ENCODE measurements at regions not wholly inside any gene's neighbourhood (a gene's known extent, or its start where the extent isn't known, plus 50 kb on each side); places are given as distances from the start of the nearest gene placed in this dataset.

GRCh38 chr16:54207837-54208236 lies 78.8 kb downstream of the IRX3 start:
- DNase-seq (ENCODE audit: low read depth in 1 of 2, low spot score in 2 of 2): no peak
- Histone ChIP-seq H3K27ac (ENCODE audit: low read depth, low read length) (no peak overlapping the region), H3K9ac (replicated peaks in 1 of 4; ENCODE audit: extremely low read depth in 1 of 4, low read depth in 3 of 4, low read length in 3 of 4) (no peak overlapping the region), H2BK20ac (ENCODE audit: low read length) (no peak overlapping the region), H3K79me2 (ENCODE audit: control insufficient read depth in 1 of 2, insufficient read depth in 2 of 2, low read length in 2 of 2) (no peaks in the 10 kb centered on the region), H4K8ac (ENCODE audit: extremely low read depth, insufficient read depth, low read length) (no peak overlapping the region), H2AK5ac (ENCODE audit: low read depth, low read length) (no peak overlapping the region), H3K18ac (ENCODE audit: extremely low read depth, low read length) (no peak overlapping the region), H2BK15ac (ENCODE audit: low read length) (no peak overlapping the region), H3K4ac (replicated peaks; ENCODE audit: insufficient read length, low read depth, low read length) (no peak overlapping the region), H2BK120ac (replicated peaks; ENCODE audit: low read depth, low read length) (no peak overlapping the region), H3K14ac (ENCODE audit: insufficient read length) (no peak overlapping the region), H3K9me3 (ENCODE audit: insufficient read depth in 2 of 2, low read depth in 1 of 2, low read length in 1 of 2) (no peaks in the 10 kb centered on the region), H4K20me1 (replicated peaks in 1 of 2; ENCODE audit: control insufficient read depth in 1 of 2, insufficient read depth in 2 of 2, low read length in 2 of 2) (no peaks in the 10 kb centered on the region), H3K36me3 (ENCODE audit: control insufficient read depth in 2 of 4, insufficient read depth in 4 of 4, low read length in 3 of 4) (no peaks in the 10 kb centered on the region), H4K5ac (ENCODE audit: insufficient read length, low read depth, low read length) (no peak overlapping the region), H3K4me3 (ENCODE audit: extremely low read depth in 1 of 4, insufficient read depth in 2 of 4, low read depth in 3 of 4, low read length in 4 of 4) (no peak overlapping the region), H3K23ac (ENCODE audit: insufficient read length) (no peak overlapping the region), H3K56ac (replicated peaks; ENCODE audit: insufficient read length, low read depth, low read length) (no peak overlapping the region), H3K79me1 (ENCODE audit: low read depth, low read length) (no peaks in the 10 kb centered on the region), H2AFZ (ENCODE audit: low read length) (no peak overlapping the region), H3K23me2 (ENCODE audit: low read depth, low read length) (no peaks in the 10 kb centered on the region), H3K4me2 (ENCODE audit: insufficient read depth in 1 of 2, low read depth in 2 of 2, low read length in 2 of 2) (no peak overlapping the region), H2BK12ac (ENCODE audit: low read depth, low read length) (no peak overlapping the region), H3K27me3 (replicated peaks in 1 of 4; ENCODE audit: control insufficient read depth in 3 of 4, extremely low read depth in 1 of 4, insufficient read depth in 3 of 4, low read length in 3 of 4) (no peaks in the 10 kb centered on the region), H4K91ac (replicated peaks; ENCODE audit: insufficient read length, low read length) (no peak overlapping the region), H2BK5ac (ENCODE audit: low read depth, low read length) (no peak overlapping the region), H3K4me1 (replicated peaks in 1 of 4; ENCODE audit: control insufficient read depth in 3 of 4, insufficient read depth in 4 of 4, low read length in 3 of 4) (no peaks in the 10 kb centered on the region)
- 87% methylated on average over 15 of the region's 15 CpGs; no CpG with 5 or more reads in 1 of the 2 experiments for WGBS, 2 experiments (ENCODE audit: extremely low coverage in 1 of 2, insufficient coverage in 1 of 2, insufficient read length in 1 of 2, insufficient replicate concordance in 2 of 2, low coverage in 1 of 2, low lambda C conversion rate in 2 of 2, missing lambda C conversion rate in 1 of 2)
- ChIA-PET POLR2A (ENCODE audit: partially characterized antibody) (no interaction called here), CTCF (ENCODE audit: partially characterized antibody) (interaction anchor here (1.0 kb wide), 1 partner anchor 23 kb away, joined by 4 read pairs; no protein-coding TSS in a partner anchor)
- no peak for FAIRE-seq
- TF ChIP-seq E2F6 (IDR thresholded peaks at IDR 0.05): no peak
- 0 out of 2 replicates have a peak, but pooled peaks have one; percentile 15 for TF ChIP-seq MAFK (IDR thresholded peaks at IDR 0.05; ENCODE audit: low read depth, low read length)
- TF ChIP-seq KDM1A (IDR thresholded peaks at IDR 0.05; ENCODE audit: borderline replicate concordance, low read length): 0 out of 2 replicates have a peak, but pooled peaks have one; percentile 54

Data from H1 (cell line).